ENCODE measurements at regions not wholly inside any gene's neighbourhood (a gene's known extent, or its start where the extent isn't known, plus 50 kb on each side); places are given as distances from the start of the nearest gene placed in this dataset.

DNA sequence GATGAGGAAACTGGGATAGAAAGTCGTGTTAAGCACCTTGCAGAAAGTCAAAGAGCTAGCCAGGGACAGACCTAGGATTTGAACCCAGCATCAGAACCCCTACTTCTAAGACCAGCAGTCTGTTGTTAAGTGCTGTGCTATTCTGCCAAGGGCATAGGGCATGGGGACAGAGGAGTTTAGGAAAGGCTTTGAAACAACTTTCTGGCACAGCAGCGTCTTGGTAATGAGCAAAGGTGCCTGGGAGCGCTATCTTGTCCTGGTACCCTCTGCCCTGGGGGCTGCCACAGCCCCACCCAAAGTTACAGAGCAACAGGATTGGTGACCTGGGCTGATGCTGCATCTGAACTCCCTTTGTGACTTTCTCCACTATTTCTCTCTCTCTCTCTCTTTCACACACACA is 1108.1 kb downstream of the BCL11B start:
- Histone ChIP-seq H3K9me3 (no peaks in the 10 kb centered on the region), H3K4me3 (no peak overlapping the region), H3K27ac (no peak overlapping the region), H3K36me3 (no peaks in the 10 kb centered on the region), H3K27me3 (replicated peaks; ENCODE audit: insufficient read depth) (no peaks in the 10 kb centered on the region), H3K4me1 (ENCODE audit: control insufficient read depth in 1 of 2, low read depth in 2 of 2) (no peaks in the 10 kb centered on the region)
- no peak for DNase-seq (ENCODE audit: low spot score)
- TF ChIP-seq CTCF (IDR thresholded peaks at IDR 0.05) = no peak
- no peak for ATAC-seq (ENCODE audit: insufficient number of reproducible peaks, low FRiP score, low read depth)

DNA sequence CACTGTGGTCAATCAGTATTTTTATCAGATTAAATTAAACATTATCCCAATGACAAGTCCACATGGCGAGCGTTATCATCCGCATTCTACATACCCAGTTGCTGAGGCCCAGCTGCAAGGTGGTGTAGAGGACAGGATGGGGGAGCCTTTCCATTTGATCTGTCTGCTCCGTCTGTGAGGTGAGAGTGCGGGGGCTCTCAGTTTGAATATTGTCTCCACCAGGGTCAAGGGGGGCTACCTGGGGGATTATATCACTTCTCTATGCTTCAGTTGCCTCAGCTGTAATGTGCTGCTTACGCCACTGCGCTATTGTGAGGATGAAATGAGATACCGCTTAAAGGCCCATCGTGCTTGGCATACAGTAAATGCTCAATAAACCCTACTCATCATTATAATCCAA is 1106.0 kb downstream of the BCL11B start:
- ATAC-seq (ENCODE audit: insufficient number of reproducible peaks, low FRiP score, low read depth) (peak; percentile 25), DNase-seq (ENCODE audit: low spot score) (no peak)
- no peaks in the 10 kb centered on the region for H3K4me1 ChIP-seq (ENCODE audit: control insufficient read depth in 1 of 2, low read depth in 2 of 2)
- no peak for TF ChIP-seq CTCF (IDR thresholded peaks at IDR 0.05)
- no peak overlapping the region for H3K27ac ChIP-seq
- H3K9me3 ChIP-seq = no peaks in the 10 kb centered on the region
- no peaks in the 10 kb centered on the region for H3K27me3 ChIP-seq (replicated peaks; ENCODE audit: insufficient read depth)
- no peaks in the 10 kb centered on the region for H3K36me3 ChIP-seq
- H3K4me3 ChIP-seq = no peak overlapping the region

- Histone ChIP-seq H3K27me3 (replicated peaks; ENCODE audit: insufficient read depth) (no peaks in the 10 kb centered on the region), H3K27ac (no peak overlapping the region), H3K36me3 (no peaks in the 10 kb centered on the region), H3K4me3 (no peak overlapping the region), H3K4me1 (ENCODE audit: control insufficient read depth in 1 of 2, low read depth in 2 of 2) (no peaks in the 10 kb centered on the region), H3K9me3 (no peaks in the 10 kb centered on the region)
- TF ChIP-seq CTCF (IDR thresholded peaks at IDR 0.05) = no peak
- no peak for DNase-seq (ENCODE audit: low spot score)
- no peak for ATAC-seq (ENCODE audit: insufficient number of reproducible peaks, low FRiP score, low read depth)
Measured at GRCh38 chr14:98167275-98167674, 1104.7 kb downstream of the BCL11B start.

DNA sequence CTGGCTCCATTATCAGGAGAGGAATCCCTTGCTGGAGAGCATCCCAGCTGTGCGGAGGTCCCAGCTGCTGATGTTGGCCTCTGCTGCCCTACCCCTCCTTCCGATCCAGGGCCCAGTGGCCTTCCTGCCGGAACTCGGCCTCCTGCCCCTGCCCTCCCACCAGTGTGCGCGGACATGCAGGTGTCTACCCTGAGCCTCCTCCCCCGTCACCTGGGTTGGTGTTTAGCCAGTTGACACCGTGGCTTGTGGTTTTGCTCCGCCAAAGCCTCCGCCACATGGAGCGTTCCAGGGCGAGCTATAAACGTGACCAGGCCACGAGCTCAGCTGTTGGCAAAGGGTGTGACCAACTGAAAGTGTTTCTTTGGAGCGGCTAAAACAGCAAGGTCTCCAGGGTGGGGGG is 1104.3 kb downstream of the BCL11B start:
- Histone ChIP-seq H3K27me3 (replicated peaks; ENCODE audit: insufficient read depth) (no peaks in the 10 kb centered on the region), H3K36me3 (no peaks in the 10 kb centered on the region), H3K4me1 (ENCODE audit: control insufficient read depth in 1 of 2, low read depth in 2 of 2) (no peaks in the 10 kb centered on the region), H3K4me3 (no peak overlapping the region), H3K9me3 (no peaks in the 10 kb centered on the region), H3K27ac (no peak overlapping the region)
- TF ChIP-seq CTCF (IDR thresholded peaks at IDR 0.05) = no peak
- DNase-seq (ENCODE audit: low spot score) = no peak
- no peak for ATAC-seq (ENCODE audit: insufficient number of reproducible peaks, low FRiP score, low read depth)

DNA sequence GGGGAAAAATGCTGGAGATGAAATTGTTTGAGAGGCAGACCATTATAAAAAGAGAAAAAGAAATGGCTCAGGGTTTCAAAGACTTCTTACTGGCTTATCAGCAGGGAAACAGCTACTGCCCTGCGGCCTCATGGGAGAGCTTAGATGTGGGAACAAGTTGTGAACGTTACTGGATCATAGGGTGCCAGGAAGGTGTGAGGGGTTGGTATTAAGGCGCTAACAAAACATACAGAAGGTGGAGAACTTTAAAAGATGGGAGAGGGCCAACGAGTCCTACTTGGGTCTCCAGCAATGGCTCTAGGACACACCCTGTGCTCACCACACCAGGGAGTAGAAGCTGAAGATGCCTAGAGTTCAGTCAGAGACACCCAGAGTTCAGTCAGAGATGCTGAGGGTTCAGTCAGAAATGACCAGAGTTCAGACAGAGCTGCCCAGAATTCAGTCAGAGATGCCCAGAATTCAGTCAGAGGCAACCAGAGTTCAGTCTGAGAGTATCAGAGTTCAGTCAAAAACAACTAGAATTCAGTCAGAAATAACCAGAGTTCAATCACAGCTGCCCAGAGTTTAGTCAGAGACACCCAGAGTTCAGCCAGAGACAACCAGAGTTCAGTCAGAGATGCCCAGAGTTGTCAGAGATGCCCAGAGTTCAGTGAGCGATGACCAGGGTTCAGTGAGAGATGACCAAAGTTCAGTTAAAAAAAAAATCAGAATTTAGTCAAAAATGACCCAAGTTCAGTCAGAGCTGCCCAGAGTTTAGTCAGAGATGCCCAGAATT is 1103.6 kb downstream of the BCL11B start:
- DNase-seq (ENCODE audit: low spot score) (no peak), ATAC-seq (ENCODE audit: insufficient number of reproducible peaks, low FRiP score, low read depth) (no peak)
- TF ChIP-seq CTCF (IDR thresholded peaks at IDR 0.05) = no peak

More for the DNA sequence above, 1103.6 kb downstream of the BCL11B start:
- Histone ChIP-seq H3K9me3 (no peaks in the 10 kb centered on the region), H3K4me1 (ENCODE audit: control insufficient read depth in 1 of 2, low read depth in 2 of 2) (no peaks in the 10 kb centered on the region), H3K27me3 (replicated peaks; ENCODE audit: insufficient read depth) (no peaks in the 10 kb centered on the region), H3K27ac (no peak overlapping the region), H3K36me3 (no peaks in the 10 kb centered on the region), H3K4me3 (no peak overlapping the region)
